ENCODE measurements at regions not wholly inside any gene's neighbourhood (a gene's known extent, or its start where the extent isn't known, plus 50 kb on each side); places are given as distances from the start of the nearest gene placed in this dataset.

DNA sequence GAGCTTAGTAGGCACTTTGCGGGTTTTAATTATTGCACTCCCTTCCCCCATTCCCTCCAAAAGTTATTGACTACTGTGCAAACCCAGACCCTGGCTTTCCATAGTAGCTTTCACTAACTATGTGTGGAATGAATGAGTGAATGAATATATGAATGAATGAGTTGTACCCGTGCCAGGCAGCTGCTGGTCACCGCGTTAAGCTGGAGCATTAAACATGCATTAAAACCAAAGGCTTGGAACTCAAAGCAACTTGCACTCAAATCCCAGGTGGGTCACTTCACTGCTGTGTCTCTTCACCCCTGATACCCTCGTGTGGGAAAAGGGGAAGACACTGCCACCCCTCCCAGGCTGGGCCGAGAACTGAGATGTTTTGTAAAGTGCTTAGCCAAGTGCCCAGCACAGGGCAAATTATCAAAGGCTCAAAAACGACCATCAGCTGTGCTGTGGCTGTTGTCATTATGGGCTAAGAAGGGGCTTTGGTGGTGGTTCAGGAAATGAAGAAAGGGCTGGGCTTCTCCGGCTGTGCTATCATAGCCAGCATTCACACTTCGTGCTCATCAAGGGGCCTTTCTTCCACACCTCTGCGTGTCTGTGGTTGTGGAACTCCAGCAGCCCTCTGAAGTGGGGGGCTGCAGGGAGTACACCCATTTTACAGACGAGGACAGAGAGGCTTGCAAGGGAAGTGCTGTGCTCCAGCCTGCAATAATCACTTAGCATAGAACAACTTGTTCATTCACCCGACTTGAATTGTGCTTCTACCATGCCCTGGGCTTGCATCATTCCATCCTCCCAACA, 60.2 kb upstream of the STX16 start:
- TF ChIP-seq GATA2 (IDR thresholded peaks at IDR 0.05; ENCODE audit: low read depth, low read length), result no peak
- TF ChIP-seq GATA3 (IDR thresholded peaks at IDR 0.05; ENCODE audit: low read depth, low read length), result no peak

Measured in SH-SY5Y (cell line).